ENCODE measurements at regions not wholly inside any gene's neighbourhood (a gene's known extent, or its start where the extent isn't known, plus 50 kb on each side); places are given as distances from the start of the nearest gene placed in this dataset.

GRCh38 chr7:53539558-53539957, 504.1 kb downstream of the POM121L12 start:
- no peak for DNase-seq

- no peak for DNase-seq
Observed at GRCh38 chr7:53541475-53541874, 506.0 kb downstream of the POM121L12 start.

GRCh38 chr7:53542157-53542556, 506.7 kb downstream of the POM121L12 start:
- DNase-seq, result no peak
